PC-3 (cell line): ENCODE measurements at regions not wholly inside any gene's neighbourhood (a gene's known extent, or its start where the extent isn't known, plus 50 kb on each side); places are given as distances from the start of the nearest gene placed in this dataset.
"Not testable (repeated sequence)": the region's sequence is repeated elsewhere in the genome, so short reads cannot be mapped to it uniquely, and the experiment has no call there.

Experiments used
- ATAC-seq: fragments of 200-7000 bp; cut with Tn5 transposase; 2 replicates; pipeline ENCODE4 v1.9.1; 2020; ENCODE audit warnings: mild to moderate bottlenecking, moderate library complexity
- BruUV-seq: library from RNA; stranded (reverse); fragments of 400-500 nt; replicated peaks from 2 replicates; lab custom pipeline; 2021; lab: Mats Ljungman, UMichigan
- CTCF ChIA-PET: fragments of 300-600 bp; sonication (Branson Sonifier 250); formaldehyde crosslinking; loops from one replicate; lab custom pipeline; 2022; ENCODE audit warnings: antibody characterized with exemption; lab: Charles Lee
- POLR2A ChIA-PET: fragments of 300-600 bp; sonication (Branson Sonifier 250); formaldehyde crosslinking; loops from one replicate; lab custom pipeline; 2022; ENCODE audit warnings: antibody characterized with exemption; ENCODE audit not compliant: unreplicated experiment; lab: Charles Lee
- DNase-seq: peaks from one replicate; pipeline ENCODE4 v3.0.0-alpha.2; 2015
- H2AFZ ChIP-seq: fragments of 300-600 bp; sonication (generic); 2 replicates; pipeline ENCODE4 v1.6.0; 2016; ENCODE audit warnings: antibody characterized with exemption, low read length
- H3F3A ChIP-seq: fragments of 300-600 bp; sonication (generic); one replicate; pipeline ENCODE4 v1.6.0; 2017; ENCODE audit warnings: antibody characterized with exemption, low read length, control low read depth, mild to moderate bottlenecking; ENCODE audit not compliant: unreplicated experiment
- H3K27ac ChIP-seq: fragments of 300-600 bp; sonication (generic); 2 replicates; pipeline ENCODE4 v1.5.1; 2016; ENCODE audit warnings: mild to moderate bottlenecking, low read length
- H3K27me3 ChIP-seq: fragments of 300-600 bp; sonication (generic); 2 replicates; pipeline ENCODE4 v1.6.1; 2016; ENCODE audit warnings: low read length, mixed read lengths
- H3K36me3 ChIP-seq: fragments of 300-600 bp; sonication (generic); 2 replicates; pipeline ENCODE4 v1.6.1; 2016; ENCODE audit warnings: low read depth, mixed run types, low read length, mixed read lengths
- H3K4me1 ChIP-seq: fragments of 300-600 bp; sonication (generic); 2 replicates; pipeline ENCODE4 v1.5.1; 2016; ENCODE audit warnings: low read length; ENCODE audit not compliant: insufficient read depth
- H3K4me2 ChIP-seq: fragments of 300-600 bp; sonication (generic); 2 replicates; pipeline ENCODE4 v1.6.0; 2016; ENCODE audit warnings: low read length
- H3K4me3 ChIP-seq: fragments of 300-600 bp; sonication (generic); 2 replicates; pipeline ENCODE4 v1.5.1; 2016; ENCODE audit warnings: mild to moderate bottlenecking, low read length, mixed read lengths
- H3K79me2 ChIP-seq: fragments of 300-600 bp; sonication (generic); 2 replicates; pipeline ENCODE4 v1.6.1; 2017; ENCODE audit warnings: low read length, mixed read lengths
- H3K9ac ChIP-seq: fragments of 300-600 bp; sonication (generic); 2 replicates; pipeline ENCODE4 v1.6.0; 2016; ENCODE audit warnings: mild to moderate bottlenecking, low read length
- H3K9me2 ChIP-seq: fragments of 300-600 bp; sonication (generic); replicated peaks from 2 replicates; pipeline ENCODE4 v1.6.1; 2016; ENCODE audit warnings: mixed run types, low read length, mixed read lengths
- H3K9me3 ChIP-seq: fragments of 300-600 bp; sonication (generic); 2 replicates; pipeline ENCODE4 v1.6.1; 2016; ENCODE audit warnings: low read length, mixed read lengths
- H4K20me1 ChIP-seq: fragments of 300-600 bp; sonication (generic); 2 replicates; pipeline ENCODE4 v1.6.1; 2016; ENCODE audit warnings: low read length, mixed read lengths
- CTCF ChIP-seq: fragments of 300-600 bp; sonication (generic); conservative IDR thresholded peaks from 2 replicates; pipeline ENCODE4 v1.5.1; 2017; ENCODE audit warnings: antibody characterized with exemption, low read depth, mild to moderate bottlenecking, low read length
- EZH2 ChIP-seq: fragments of 300-600 bp; sonication (generic); IDR thresholded peaks from one replicate; pipeline ENCODE4 v1.6.1; 2017; ENCODE audit warnings: antibody characterized with exemption, mild to moderate bottlenecking, low read length; ENCODE audit not compliant: unreplicated experiment
- EZH2phosphoT487 ChIP-seq: fragments of 300-600 bp; sonication (generic); IDR thresholded peaks from 2 replicates; pipeline ENCODE4 v1.6.1; 2018; ENCODE audit warnings: mild to moderate bottlenecking, antibody characterized with exemption, low read length, borderline replicate concordance
- intact Hi-C: fragments of 100-400 bp; cut with micrococcal nuclease; formaldehyde crosslinking; loops from 2 replicates; pipeline ENCODE4 v1.9.0; 2023

- Histone ChIP-seq H3K4me2 (no peak overlapping the region), H3K9ac (no peak overlapping the region), H3K4me1 (no peaks in the 10 kb centered on the region), H3K27ac (no peak overlapping the region), H4K20me1 (no peaks in the 10 kb centered on the region), H3K79me2 (no peaks in the 10 kb centered on the region), H3K9me3 (no peaks in the 10 kb centered on the region), H2AFZ (no peak overlapping the region), H3K9me2 (no peaks in the 10 kb centered on the region), H3F3A (no peaks in the 10 kb centered on the region), H3K4me3 (no peak overlapping the region), H3K27me3 (no peaks in the 10 kb centered on the region), H3K36me3 (no peaks in the 10 kb centered on the region)
- ChIA-PET POLR2A (no interaction called here), CTCF (no interaction called here)
- DNase-seq (no peak), ATAC-seq (no peak)
- no TSS peak for BruUV-seq
- TF ChIP-seq EZH2phosphoT487 = no peak
- TF ChIP-seq CTCF = no peak
- no peak for TF ChIP-seq EZH2
- intact Hi-C loops = no loop called here
These were observed 1930.5 kb upstream of the AGA start for GRCh38 chr4:179372746-179373145.

- not testable (repeated sequence) for ATAC-seq
These were observed 1936.6 kb upstream of the AGA start for GRCh38 chr4:179378847-179379246.

GRCh38 chr4:179392787-179393186, 1950.5 kb upstream of the AGA start:
- Histone ChIP-seq H3K36me3 (no peaks in the 10 kb centered on the region), H3K79me2 (no peaks in the 10 kb centered on the region), H3K4me2 (no peak overlapping the region), H3K9me2 (no peaks in the 10 kb centered on the region), H3K4me3 (no peak overlapping the region), H3K4me1 (no peaks in the 10 kb centered on the region), H3K9ac (no peak overlapping the region), H3K27ac (no peak overlapping the region), H2AFZ (no peak overlapping the region), H4K20me1 (no peaks in the 10 kb centered on the region), H3K27me3 (no peaks in the 10 kb centered on the region), H3K9me3 (no peaks in the 10 kb centered on the region), H3F3A (no peaks in the 10 kb centered on the region)
- POLR2A ChIA-PET = no interaction called here
- TF ChIP-seq EZH2 = no peak
- no peak for TF ChIP-seq EZH2phosphoT487
- TF ChIP-seq CTCF = no peak
- DNase-seq (no peak), ATAC-seq (no peak)
- intact Hi-C loops = no loop called here
- CTCF ChIA-PET = no interaction called here
- BruUV-seq = no TSS peak

More at GRCh38 chr4:179378847-179379246, 1936.6 kb upstream of the AGA start:
- H4K20me1 ChIP-seq, H3K36me3 ChIP-seq, H3K4me3 ChIP-seq, H3K9ac ChIP-seq, DNase-seq, H3K9me2 ChIP-seq, BruUV-seq, H3K79me2 ChIP-seq, H3F3A ChIP-seq, H3K4me1 ChIP-seq, H2AFZ ChIP-seq, H3K27me3 ChIP-seq, CTCF ChIA-PET, intact Hi-C loops, H3K27ac ChIP-seq, H3K9me3 ChIP-seq, H3K4me2 ChIP-seq, POLR2A ChIA-PET: not testable (repeated sequence)
